Nucleus accumbens (tissue), 56 donors: ENCODE measurements at regions not wholly inside any gene's neighbourhood (a gene's known extent, or its start where the extent isn't known, plus 50 kb on each side); places are given as distances from the start of the nearest gene placed in this dataset.

Source experiments
- DNase-seq, 56 donors: peaks; one replicate each; lab custom pipeline; 2025; lab: John Stamatoyannopoulos, UW

DNA sequence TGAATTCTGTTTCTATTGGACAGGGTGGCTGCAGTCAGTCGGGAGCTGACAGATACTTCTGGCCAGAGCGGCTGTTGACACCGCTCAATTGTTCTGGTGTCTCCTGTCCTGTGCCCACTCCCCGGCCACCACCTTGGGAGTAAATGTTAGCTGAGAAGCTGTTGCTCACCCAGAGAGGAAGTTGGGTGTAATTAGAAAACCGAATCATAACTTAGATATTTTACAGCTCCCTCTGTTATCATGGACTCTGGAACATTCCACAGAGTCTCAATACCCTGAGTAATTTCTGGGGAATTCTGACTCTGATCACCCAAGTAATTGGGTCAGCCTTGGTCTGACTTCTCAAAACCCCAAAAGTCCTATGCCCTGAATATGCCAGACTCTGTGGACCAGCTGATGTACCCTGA is 58.3 kb upstream of the RFLNA start:
- DNase-seq = no peak

DNA sequence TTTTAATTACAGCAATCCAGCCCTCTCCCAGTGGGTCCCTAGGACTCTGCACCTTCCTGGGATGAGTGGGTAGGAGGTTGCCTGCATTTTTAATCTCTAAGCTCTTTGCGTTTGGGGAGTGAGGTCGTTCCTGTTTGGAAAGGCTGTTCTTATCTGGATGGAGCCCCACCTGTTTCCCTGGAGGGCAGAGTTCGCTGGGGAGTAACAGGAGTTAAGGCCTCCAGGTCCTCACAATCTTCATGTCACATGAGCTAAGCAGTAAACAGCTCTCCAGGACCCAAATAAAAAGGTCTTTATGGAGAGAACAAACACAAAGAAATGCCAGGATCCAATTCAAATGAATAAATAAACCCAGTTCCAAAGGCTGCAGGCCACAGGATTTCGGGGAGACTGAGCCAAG is 56.0 kb upstream of the RFLNA start:
- DNase-seq = no peak

DNA sequence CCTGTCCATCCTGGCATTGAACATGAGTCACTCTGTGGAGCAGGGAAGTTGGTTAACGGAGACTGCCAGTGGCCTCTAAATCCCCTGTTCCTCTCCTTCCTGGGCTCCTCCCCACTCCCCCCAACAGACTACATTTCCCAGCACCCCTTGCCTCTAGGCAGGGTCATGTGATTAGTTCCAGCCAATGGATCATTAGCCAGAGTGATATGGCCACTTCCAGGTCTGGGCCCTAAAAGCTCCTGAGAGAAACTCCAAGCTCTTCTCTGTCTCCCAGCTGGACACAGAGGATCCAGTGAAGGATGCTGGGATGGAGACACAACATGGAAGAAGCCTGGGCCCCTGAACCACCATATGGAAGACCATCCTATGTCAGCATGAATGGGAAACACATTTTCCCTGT is 54.4 kb upstream of the RFLNA start:
- DNase-seq = no peak

DNA sequence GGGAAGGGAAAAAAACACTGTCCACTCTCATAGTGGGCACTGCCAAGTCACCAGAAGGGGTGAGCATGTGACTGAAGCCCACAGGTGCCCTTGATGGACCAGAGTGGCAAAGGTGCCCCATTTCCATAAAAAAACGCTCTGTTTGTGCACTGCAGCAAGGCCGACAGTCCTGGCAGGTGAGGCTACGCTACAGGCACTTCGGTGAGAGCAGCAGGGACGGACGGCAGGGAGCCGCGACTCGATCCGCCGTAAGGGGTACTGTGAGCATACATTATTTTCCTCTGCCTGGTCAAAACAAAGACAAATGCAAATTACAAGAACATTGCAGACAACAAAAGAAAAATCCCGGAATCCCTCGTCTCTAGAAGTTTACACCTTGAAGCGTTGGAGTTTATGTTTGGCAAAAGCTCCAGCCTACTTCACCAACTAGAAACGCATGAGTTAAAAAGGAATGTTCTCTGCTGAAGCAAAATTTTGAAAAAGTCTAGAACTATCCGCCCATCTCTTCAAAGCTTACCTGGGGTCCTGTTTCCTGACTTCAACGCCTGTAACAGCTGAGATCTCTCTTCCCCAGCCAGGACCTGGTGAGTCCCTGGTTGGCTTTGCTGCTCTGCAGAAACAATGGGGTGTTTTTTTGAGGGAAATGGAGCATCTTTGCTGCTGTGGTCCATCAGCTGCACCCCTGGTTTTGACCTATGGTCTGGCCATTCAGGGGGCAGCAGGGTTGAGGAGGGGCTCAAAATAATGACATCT is 52.9 kb upstream of the RFLNA start:
- no peak for DNase-seq

DNA sequence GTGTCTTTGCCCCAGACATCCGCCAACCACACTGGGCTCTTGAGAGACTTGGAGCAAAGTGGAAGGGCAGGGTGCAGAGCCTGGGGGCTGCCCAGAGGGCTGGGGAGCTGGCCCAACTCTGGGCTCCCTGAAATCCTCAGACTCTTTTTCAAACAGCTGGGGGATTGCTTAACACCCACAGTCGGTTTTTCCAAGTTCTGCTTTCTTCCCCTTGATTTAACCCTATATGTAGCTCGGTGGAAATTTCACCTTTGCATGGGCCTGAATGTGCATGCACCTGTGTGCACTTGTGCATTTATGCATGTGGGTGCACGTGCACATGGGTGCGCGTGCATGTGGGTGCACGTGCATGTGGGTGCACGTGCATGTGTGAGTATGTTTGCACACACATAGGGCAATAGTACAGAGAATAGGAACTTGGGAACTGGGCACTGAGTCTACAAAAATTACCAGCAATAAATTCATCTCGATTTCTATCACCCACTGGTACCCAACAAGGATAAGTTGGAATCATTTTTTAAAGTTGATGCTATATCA is 52.3 kb upstream of the RFLNA start:
- DNase-seq = no peak

DNA sequence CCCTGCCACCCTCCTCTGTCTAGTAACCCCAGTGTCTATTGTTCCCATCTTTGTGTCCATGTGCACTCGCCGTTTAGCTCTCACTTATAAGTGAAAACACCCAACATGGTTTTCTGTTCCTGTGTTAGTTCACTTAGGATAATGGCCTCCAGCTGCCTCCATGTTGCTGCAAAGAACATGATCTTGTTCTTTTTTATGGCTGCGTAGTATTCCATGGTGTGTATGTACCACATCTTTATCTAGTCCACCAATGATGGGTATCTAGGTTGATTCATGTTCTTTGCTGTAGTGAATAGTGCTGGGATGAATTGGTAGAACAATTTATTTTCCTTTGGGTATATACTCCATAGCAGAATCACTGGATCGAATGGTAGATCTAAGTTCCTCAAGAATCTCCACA is 51.0 kb upstream of the RFLNA start:
- no peak for DNase-seq
